ENCODE measurements at regions not wholly inside any gene's neighbourhood (a gene's known extent, or its start where the extent isn't known, plus 50 kb on each side); places are given as distances from the start of the nearest gene placed in this dataset.
A peak's percentile ranks its signal among the peaks of the same experiment; 100 is the strongest.
"Not testable (repeated sequence)": the region's sequence is repeated elsewhere in the genome, so short reads cannot be mapped to it uniquely, and the experiment has no call there.

DNA sequence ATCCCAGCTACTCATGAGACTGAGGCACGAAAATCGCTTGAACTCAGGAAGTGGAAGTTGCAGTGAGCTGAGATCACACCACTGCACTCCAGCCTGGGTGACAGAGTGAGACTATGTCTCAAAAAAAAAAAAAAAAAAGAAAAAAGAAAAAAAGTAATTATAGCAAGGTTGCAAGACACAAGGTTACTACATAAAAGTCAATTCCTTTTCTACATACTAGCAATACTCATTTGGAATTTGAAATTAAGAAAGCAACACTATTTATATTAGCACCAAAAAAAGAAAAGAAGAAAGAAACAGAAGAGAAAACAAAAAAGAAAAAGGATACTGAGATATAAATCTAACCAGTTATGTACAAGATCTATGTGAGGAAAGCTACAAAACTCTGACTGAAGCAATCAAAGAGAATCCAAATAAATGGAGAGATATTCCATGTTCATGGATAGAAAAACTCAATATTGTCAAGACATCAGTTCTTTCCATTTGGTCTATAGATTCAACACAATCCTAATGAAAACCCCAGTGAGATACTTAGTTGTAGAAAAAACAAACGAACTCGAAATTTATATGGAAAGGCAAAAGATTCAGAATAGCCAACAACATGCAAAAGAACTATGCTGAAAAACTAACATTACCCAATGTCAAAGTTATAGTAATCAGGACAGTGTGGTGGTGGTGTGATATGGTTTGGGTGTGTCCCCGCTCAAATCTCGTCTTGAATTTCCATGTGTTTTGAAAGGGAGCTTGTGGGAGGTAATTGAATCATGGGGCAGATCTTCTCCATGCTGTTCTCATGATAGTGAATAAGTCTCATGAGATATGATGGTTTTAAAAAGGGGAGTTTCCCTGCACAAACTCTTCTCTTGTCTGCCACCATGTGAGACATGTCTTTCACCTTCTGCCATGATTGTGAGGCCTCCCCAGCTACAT, 73.3 kb downstream of the GPX5 start:
- peaks cover 20% of the 10 kb centered on the region for H3K27me3 ChIP-seq (ENCODE audit: control insufficient read depth, insufficient read depth, low read length)
- H3K36me3 ChIP-seq (ENCODE audit: control insufficient read depth, insufficient read depth, low read length): no peaks in the 10 kb centered on the region
- H3K4me3 ChIP-seq (ENCODE audit: low read length): no peak overlapping the region
- no peak for DNase-seq
- no peaks in the 10 kb centered on the region for H3K9me3 ChIP-seq (ENCODE audit: control insufficient read depth, low read depth, low read length)
- H3K4me1 ChIP-seq (ENCODE audit: control insufficient read depth, insufficient read depth, low read length): no peaks in the 10 kb centered on the region
- WGBS (ENCODE audit: insufficient coverage, low lambda C conversion rate): 75% methylated on average over 2 of the region's 6 CpGs
- H3K27ac ChIP-seq (ENCODE audit: low read length): no peak overlapping the region

DNA sequence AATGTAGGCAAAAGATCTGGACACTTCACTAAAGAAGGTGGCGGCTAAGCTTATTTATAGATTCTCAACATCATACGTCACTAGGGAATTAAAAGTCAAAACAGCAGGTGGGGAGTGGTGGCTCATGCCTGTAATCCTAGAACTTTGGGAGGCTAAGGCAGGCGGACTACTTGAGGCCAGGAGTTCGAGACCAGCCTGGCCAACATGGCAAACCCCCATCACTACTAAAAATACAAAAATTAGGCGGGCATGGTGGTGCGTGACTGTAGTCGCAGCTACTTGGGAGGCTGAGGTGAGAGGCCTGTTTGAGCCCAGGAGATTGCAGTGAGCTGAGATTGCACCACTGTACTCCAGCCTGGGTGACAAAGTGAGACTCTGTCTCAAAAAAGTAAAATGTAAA, 74.6 kb downstream of the GPX5 start:
- Histone ChIP-seq H3K36me3 (ENCODE audit: control insufficient read depth, insufficient read depth, low read length) (no peaks in the 10 kb centered on the region), H3K9me3 (ENCODE audit: control insufficient read depth, low read depth, low read length) (no peaks in the 10 kb centered on the region), H3K4me3 (ENCODE audit: low read length) (no peak overlapping the region), H3K4me1 (ENCODE audit: control insufficient read depth, insufficient read depth, low read length) (no peaks in the 10 kb centered on the region), H3K27ac (ENCODE audit: low read length) (no peak overlapping the region), H3K27me3 (ENCODE audit: control insufficient read depth, insufficient read depth, low read length) (peaks cover 20% of the 10 kb centered on the region)
- WGBS (ENCODE audit: insufficient coverage, low lambda C conversion rate): 100% methylated on average over 3 of the region's 7 CpGs
- no peak for DNase-seq

DNA sequence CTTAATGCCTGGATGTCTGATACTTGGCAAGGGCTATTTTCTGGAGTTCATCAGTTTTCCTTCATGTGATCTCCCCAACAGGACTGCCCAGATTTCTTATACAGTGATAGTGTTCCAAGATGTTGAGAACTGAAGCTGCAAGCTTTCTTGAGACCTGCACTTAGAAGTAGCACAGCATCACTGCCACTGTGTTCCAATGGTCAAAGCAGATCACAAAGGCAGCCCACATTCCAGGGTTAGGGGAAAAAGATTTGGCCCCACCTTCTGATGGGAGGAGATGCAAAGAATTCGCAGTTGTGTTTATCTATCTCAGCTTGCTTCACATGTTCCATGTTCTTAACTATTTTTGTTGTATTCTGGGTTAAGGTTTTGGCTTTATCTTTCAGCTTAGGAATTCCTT, 78.2 kb downstream of the GPX5 start:
- H3K4me3 ChIP-seq (ENCODE audit: low read length): no peak overlapping the region
- no peaks in the 10 kb centered on the region for H3K4me1 ChIP-seq (ENCODE audit: control insufficient read depth, insufficient read depth, low read length)
- no peak overlapping the region for H3K27ac ChIP-seq (ENCODE audit: low read length)
- no peaks in the 10 kb centered on the region for H3K36me3 ChIP-seq (ENCODE audit: control insufficient read depth, insufficient read depth, low read length)
- DNase-seq: no peak
- WGBS (ENCODE audit: insufficient coverage, low lambda C conversion rate): no CpG with 5 or more reads among the region's 1 CpG
- no peaks in the 10 kb centered on the region for H3K9me3 ChIP-seq (ENCODE audit: control insufficient read depth, low read depth, low read length)
- peaks cover 22% of the 10 kb centered on the region for H3K27me3 ChIP-seq (ENCODE audit: control insufficient read depth, insufficient read depth, low read length)

DNA sequence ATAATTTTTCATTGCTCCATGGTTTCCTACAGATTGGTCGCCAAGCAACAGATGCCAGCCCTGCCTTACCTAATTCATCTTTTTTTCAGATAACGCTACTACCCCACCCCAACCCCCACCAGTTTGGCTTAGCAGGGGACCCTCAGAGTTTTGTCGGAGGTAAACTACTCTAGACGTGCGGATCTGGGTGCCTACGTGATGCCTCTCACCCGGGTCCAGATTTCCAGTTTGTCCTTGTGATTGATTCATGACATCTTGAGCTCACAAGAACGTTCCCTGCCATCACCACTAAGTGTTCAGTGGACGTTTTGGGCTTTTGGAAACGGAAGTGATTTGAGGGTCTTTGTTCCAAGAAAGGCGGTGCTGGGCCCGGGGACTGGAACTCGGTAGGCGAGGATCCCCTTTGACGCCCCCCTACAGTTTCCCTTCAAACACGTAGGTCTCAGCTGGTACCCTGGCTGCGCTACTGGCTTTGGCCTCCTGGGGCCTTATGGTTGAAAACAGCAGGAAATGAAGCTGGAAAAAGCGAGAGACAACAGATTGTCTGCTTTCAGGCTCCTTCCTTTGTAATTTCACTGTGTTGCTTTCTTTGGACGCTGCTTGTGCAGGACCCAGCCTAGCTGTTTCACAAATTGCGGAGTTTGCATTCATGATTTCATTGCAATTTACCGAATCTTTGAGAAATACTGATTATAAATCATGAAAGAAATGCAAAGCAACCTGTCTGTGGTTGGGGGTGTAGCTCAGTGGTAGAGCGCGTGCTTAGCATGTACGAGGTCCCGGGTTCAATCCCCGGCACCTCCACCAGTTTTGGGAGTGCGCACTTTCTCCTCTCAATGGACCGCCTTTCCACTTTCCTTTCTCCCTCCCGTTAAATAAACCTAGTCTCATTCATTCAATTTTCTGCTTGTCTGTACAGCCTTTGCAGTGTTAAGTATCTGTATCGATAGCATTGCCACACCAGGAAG, 81.0 kb downstream of the GPX5 start:
- Histone ChIP-seq H3K27me3 (ENCODE audit: control insufficient read depth, insufficient read depth, low read length) (peaks cover 19% of the 10 kb centered on the region), H3K36me3 (ENCODE audit: control insufficient read depth, insufficient read depth, low read length) (no peaks in the 10 kb centered on the region), H3K27ac (ENCODE audit: low read length) (no peak overlapping the region), H3K9me3 (ENCODE audit: control insufficient read depth, low read depth, low read length) (no peaks in the 10 kb centered on the region), H3K4me3 (ENCODE audit: low read length) (peak overlapping the region; percentile 33), H3K4me1 (ENCODE audit: control insufficient read depth, insufficient read depth, low read length) (no peaks in the 10 kb centered on the region)
- DNase-seq: peak; percentile 51 to 67
- 50% methylated on average over 2 of the region's 30 CpGs for WGBS (ENCODE audit: insufficient coverage, low lambda C conversion rate)

DNA sequence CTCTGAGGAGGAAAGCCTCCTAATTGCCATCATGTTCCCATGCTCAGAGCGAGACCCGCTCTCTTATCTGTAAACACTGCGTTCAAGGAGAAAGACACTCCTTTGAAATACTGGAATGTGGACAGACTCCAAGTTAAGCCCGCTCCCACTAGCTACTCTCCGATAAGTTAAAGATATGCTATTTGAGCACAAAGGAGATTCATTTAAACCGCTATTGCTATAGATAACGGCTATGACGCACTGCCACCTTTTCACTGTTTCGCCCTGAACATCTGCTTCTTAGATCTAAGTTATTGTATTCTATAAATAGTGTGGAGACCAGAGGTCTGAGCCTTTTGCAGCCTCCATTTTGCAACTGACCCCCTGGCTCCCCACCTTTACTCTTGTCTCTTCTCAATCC, 82.3 kb downstream of the GPX5 start:
- Histone ChIP-seq H3K27me3 (ENCODE audit: control insufficient read depth, insufficient read depth, low read length) (peaks cover 18% of the 10 kb centered on the region), H3K9me3 (ENCODE audit: control insufficient read depth, low read depth, low read length) (no peaks in the 10 kb centered on the region), H3K27ac (ENCODE audit: low read length) (no peak overlapping the region), H3K36me3 (ENCODE audit: control insufficient read depth, insufficient read depth, low read length) (no peaks in the 10 kb centered on the region), H3K4me3 (ENCODE audit: low read length) (no peak overlapping the region), H3K4me1 (ENCODE audit: control insufficient read depth, insufficient read depth, low read length) (no peaks in the 10 kb centered on the region)
- DNase-seq: no peak
- no CpG with 5 or more reads among the region's 9 CpGs for WGBS (ENCODE audit: insufficient coverage, low lambda C conversion rate)

DNA sequence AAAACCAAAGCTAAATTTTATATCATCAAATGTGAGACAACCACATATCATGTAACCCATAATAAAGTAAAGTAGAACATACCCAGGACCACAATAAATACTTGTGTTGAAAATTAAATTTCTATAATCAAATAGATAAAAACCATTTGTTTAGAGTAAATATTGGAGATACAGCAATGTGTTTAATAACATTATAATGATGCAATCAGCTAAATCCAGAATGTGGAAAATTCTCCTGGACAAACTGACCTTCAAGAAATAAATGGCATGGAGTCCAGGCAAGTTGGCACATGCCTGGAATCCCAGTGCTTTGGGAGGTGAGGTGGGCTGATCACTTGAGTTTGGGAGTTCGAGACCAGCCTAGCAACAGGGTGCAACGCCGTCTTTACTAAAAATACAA, 84.0 kb downstream of the GPX5 start:
- H3K27me3 ChIP-seq (ENCODE audit: control insufficient read depth, insufficient read depth, low read length): peaks cover 18% of the 10 kb centered on the region
- H3K27ac ChIP-seq (ENCODE audit: low read length): no peak overlapping the region
- no CpG with 5 or more reads among the region's 3 CpGs for WGBS (ENCODE audit: insufficient coverage, low lambda C conversion rate)
- H3K4me3 ChIP-seq (ENCODE audit: low read length): no peak overlapping the region
- no peaks in the 10 kb centered on the region for H3K9me3 ChIP-seq (ENCODE audit: control insufficient read depth, low read depth, low read length)
- no peak for DNase-seq
- H3K36me3 ChIP-seq (ENCODE audit: control insufficient read depth, insufficient read depth, low read length): no peaks in the 10 kb centered on the region
- H3K4me1 ChIP-seq (ENCODE audit: control insufficient read depth, insufficient read depth, low read length): no peaks in the 10 kb centered on the region

DNA sequence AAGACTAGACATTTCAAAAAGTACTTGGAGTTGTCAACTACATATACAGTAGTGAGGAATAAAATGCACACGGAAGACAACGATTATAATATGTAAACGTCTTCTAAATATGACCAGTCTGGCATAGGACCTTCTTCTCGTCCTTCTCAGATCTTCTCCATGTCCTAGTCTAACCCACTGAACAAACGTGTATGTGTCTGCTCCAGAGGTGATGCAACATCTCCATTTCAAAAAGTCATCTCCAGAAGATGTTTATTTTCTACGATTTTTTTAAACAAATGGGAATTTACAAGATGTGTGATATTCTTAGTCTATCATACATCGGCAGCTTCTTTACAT, 89.9 kb downstream of the GPX5 start:
- Histone ChIP-seq H3K4me1 (ENCODE audit: control insufficient read depth, insufficient read depth, low read length) (no peaks in the 10 kb centered on the region), H3K36me3 (ENCODE audit: control insufficient read depth, insufficient read depth, low read length) (no peaks in the 10 kb centered on the region), H3K27me3 (ENCODE audit: control insufficient read depth, insufficient read depth, low read length) (peaks cover 18% of the 10 kb centered on the region), H3K4me3 (ENCODE audit: low read length) (no peak overlapping the region), H3K27ac (ENCODE audit: low read length) (no peak overlapping the region), H3K9me3 (ENCODE audit: control insufficient read depth, low read depth, low read length) (no peaks in the 10 kb centered on the region)
- no peak for DNase-seq
- 91% methylated on average over 3 of the region's 7 CpGs for WGBS (ENCODE audit: insufficient coverage, low lambda C conversion rate)

DNA sequence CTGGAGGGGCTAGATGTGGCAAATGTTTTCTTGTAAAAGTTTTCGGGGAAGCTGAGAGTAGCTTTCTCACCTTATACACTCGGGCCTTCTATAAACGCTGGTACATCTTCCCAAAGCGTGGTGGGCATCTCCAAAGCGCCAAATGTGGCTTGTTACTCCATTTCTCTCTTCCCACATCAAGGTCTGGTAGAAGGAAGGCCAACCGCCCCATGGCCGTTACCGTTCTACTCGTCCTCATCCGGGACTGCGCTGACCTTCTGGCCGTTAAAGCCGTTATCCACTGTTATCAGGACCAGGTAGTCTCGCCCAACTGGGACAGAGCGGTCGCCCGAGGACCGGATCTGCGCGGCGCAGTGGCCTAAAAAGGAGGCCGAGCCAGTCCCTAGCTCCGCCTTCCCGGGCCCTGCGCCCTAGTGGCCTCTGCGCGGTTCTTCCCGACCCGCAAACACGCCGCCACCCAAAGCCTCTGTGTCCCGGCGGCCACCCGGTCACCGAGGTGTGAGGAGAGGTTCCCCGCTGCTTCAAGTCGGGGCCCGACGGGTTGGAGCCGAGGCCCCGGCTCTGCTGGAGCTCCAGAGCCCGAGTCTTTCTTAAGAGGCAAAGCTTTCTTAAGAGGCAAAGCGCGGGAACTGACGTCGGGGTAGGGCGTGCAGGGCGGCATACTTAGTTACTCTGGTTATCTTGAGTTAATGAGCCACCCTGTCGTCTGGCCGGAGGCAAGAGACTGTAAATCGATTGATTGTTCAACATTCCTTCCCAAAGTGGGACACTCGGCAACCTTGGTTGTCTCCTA, 90.5 kb downstream of the GPX5 start:
- peak in 1 of 2 donors; percentile 12 for DNase-seq
- H3K4me3 ChIP-seq (ENCODE audit: low read length): no peak overlapping the region
- no peaks in the 10 kb centered on the region for H3K36me3 ChIP-seq (ENCODE audit: control insufficient read depth, insufficient read depth, low read length)
- no peak overlapping the region for H3K27ac ChIP-seq (ENCODE audit: low read length)
- WGBS (ENCODE audit: insufficient coverage, low lambda C conversion rate): no CpG with 5 or more reads among the region's 52 CpGs
- peaks cover 18% of the 10 kb centered on the region for H3K27me3 ChIP-seq (ENCODE audit: control insufficient read depth, insufficient read depth, low read length)
- no peaks in the 10 kb centered on the region for H3K9me3 ChIP-seq (ENCODE audit: control insufficient read depth, low read depth, low read length)
- no peaks in the 10 kb centered on the region for H3K4me1 ChIP-seq (ENCODE audit: control insufficient read depth, insufficient read depth, low read length)

DNA sequence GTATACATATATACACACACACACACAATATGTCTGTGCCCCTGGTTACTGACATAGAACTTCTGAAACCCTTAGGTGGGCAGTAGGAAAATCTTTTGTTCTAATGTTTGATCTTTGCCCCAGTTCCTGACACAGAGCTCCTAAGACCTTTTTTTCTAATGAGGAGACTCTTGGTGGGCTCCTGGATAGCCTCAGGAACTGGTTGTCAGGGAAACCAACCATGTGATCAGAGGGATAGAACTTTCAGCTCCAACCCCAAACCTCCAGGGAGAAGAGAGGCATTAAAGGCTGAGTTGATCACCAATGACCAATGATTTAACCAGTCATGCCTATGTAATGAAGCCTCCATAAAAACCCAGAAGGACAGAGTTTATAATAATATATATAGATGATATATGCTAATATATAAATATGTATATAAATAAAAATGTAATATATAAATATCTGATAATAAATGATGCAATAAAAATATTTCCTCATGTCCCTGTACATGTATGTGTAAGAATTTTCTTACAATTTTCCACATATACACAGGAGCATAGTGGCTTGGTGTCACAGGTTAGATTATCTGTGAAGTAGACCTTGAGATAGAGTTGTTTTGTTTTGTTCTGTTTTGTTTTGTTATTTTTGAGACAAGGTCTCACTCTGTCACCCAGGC, 93.3 kb downstream of the GPX5 start:
- H3K4me1 ChIP-seq (ENCODE audit: control insufficient read depth, insufficient read depth, low read length): no peaks in the 10 kb centered on the region
- H3K4me3 ChIP-seq (ENCODE audit: low read length): no peak overlapping the region
- no peaks in the 10 kb centered on the region for H3K9me3 ChIP-seq (ENCODE audit: control insufficient read depth, low read depth, low read length)
- H3K36me3 ChIP-seq (ENCODE audit: control insufficient read depth, insufficient read depth, low read length): no peaks in the 10 kb centered on the region
- peaks cover 18% of the 10 kb centered on the region for H3K27me3 ChIP-seq (ENCODE audit: control insufficient read depth, insufficient read depth, low read length)
- H3K27ac ChIP-seq (ENCODE audit: low read length): no peak overlapping the region
- DNase-seq: no peak

DNA sequence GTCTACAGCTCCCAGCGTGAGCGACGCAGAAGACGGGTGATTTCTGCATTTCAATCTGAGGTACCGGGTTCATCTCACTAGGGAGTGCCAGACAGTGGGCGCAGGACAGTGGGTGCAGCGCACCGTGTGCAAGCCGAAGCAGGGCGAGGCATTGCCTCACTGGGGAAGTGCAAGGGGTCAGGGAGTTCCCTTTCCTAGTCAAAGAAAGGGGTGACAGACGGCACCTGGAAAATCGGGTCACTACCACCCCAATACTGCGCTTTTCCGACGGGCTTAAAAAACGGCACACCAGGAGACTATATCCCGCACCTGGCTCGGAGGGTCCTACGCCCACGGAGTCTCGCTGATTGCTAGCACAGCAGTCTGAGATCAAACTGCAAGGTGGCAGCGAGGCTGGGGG, 95.6 kb downstream of the GPX5 start:
- H3K4me1 ChIP-seq (ENCODE audit: control insufficient read depth, insufficient read depth, low read length); H3K4me3 ChIP-seq (ENCODE audit: low read length); H3K36me3 ChIP-seq (ENCODE audit: control insufficient read depth, insufficient read depth, low read length); H3K27ac ChIP-seq (ENCODE audit: low read length); DNase-seq; H3K9me3 ChIP-seq (ENCODE audit: control insufficient read depth, low read depth, low read length); H3K27me3 ChIP-seq (ENCODE audit: control insufficient read depth, insufficient read depth, low read length): not testable (repeated sequence)
- no CpG with 5 or more reads among the region's 22 CpGs for WGBS (ENCODE audit: insufficient coverage, low lambda C conversion rate)
